HuH-7.5 (cell line): ENCODE measurements at regions not wholly inside any gene's neighbourhood (a gene's known extent, or its start where the extent isn't known, plus 50 kb on each side); places are given as distances from the start of the nearest gene placed in this dataset.
"Not testable (repeated sequence)": the region's sequence is repeated elsewhere in the genome, so short reads cannot be mapped to it uniquely, and the experiment has no call there.

Source experiments
- DNase-seq: peaks from one replicate; pipeline ENCODE4 v3.0.0; 2011; ENCODE audit warnings: low spot score

DNA sequence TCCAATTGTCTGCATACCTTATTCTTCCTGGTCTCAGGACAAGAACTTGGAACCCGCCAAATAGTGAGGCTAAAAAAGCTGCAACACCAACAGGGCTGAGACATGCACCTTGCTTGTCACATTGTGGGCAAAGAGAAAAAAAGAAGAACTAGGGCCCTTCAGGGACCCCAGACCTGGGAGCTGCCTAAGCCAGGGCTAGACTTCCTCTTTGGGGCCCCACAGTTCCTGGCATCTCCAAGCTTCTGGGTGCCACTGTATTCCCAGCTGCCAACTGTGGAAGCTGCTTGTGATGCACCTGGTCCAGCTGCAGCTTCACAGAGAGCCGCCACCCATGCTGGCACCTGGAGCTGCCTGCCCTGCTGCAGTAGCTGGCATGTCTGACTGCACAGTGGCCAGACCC, 370.6 kb downstream of the CD83 start:
- no peak for DNase-seq

DNA sequence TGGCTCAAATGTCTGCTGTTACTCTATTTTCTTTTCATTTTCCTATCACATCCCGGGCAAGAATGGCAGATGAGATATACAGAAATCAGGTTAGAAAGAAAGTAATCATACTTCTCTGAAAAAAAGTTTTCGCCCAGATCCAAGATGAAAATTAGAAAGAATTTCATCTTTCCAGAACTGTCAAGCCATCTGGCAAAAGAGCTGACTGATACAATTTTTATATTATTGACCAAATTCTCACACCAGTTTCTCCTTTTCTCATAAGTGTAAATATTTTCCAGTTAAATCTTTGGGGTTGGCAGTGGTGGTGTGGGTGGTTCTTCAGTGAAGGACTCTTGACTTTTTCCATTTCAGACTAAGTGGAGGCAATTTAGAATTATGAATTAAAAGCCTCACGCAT, 371.9 kb downstream of the CD83 start:
- no peak for DNase-seq

DNA sequence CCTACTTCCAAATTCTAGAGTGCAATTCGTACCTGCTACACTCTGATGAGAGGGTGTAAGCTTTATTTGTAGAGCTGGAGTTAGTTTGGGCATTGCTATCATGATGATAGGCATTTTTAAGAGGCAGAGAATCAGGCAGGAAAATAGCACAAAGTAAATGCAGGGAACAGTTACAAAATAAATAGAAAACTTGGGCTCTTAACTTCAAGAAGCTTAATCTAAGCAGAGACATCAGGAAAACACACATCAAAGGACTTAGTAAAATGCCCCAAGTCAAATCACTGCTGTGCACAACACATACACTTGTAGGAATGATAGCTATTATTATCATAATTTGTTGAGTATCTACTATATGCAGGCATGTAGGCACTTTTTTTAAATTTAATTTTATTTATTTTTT, 381.2 kb downstream of the CD83 start:
- DNase-seq, result no peak

DNA sequence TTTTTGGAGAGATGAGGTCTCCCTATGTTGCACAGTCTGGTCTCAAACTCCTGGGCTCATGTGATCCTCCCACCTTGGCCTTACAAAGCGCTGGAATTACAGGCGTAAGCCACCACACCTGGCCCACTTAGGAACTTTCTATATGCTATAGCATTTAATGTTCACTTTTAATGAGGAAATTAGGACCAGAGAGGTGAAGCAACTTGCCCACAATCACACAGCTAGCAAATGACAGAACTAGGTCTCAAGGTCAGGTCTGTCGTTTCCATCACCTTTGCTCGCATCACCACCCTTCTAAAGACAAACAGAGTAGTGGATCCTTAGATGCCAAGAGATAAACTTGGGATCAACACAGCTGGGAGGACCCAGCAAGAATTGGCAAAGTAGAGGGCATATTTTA, 381.7 kb downstream of the CD83 start:
- no peak for DNase-seq

DNA sequence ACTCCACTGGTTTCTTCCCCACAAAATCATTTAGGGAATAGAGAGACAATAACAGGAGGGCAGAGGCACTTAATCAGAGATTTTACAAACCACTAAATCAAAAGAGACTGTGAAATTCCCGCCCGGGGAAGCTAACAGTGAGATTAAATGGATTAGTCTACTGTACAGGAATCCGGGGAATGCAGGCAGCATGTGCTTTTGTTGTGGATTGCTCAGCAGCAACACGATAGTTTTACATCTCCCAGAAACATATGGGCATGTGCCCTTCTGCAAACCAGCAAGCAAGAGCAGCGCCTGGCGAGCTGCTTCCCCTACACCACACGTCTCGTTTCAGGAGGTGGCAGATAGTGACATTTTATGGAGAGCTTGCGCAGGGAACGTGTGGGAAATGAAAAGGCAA, 382.3 kb downstream of the CD83 start:
- no peak for DNase-seq

DNA sequence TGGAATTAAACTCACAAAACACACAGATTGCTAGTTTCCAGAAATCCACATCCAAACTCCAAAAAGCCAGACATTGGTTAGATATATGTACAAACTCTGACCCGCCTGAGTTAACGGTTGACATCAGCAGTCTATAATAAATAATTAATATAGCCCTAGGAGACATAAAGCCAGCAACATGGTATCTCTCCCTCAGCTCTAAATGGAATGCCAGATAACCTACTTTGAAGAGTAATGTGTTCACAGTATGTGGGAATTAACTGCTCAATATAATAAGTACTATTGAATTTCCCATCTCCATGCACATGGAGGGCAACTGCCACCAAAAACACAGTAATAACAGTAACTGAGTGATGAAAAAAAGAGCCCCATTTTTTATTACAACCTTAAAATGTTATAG, 383.2 kb downstream of the CD83 start:
- DNase-seq, result no peak

DNA sequence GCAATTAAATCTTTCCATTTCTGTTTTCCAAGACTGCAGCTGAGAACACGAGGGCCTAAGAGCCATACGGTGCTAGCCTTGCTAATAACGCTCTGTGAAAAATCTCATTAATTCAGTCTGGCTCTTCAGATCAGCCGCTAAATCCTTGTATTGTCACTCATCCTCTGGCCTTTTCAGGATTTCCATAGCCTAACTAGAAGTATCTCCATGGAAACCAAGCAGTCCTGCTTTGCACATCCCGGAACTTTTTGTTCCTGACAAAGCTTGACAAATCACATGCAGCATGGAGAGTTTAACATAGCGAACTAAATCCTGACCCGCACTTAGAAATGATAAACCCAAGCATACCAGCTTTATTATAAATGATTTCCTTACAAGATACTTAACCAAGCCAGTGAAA, 383.7 kb downstream of the CD83 start:
- DNase-seq, result no peak

DNA sequence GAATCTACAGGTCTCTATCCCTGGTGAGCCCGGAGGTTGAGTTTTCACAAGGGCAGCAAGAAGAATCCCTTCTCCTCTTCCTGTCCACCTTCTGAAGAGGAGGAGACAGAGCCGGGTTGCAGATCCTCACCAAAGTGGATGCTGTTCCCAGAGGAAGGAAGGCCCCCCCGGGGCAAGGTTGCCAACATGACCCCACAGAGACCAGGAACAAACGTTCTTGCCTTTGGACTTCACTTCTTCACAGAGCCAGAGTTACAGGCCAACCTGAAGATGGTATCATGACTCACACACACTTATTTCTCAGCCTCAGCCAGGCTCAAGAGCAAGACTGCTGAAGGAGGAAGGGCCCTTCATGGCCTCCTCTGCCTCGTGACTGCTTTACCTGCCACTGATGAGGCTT, 384.3 kb downstream of the CD83 start:
- no peak for DNase-seq

DNA sequence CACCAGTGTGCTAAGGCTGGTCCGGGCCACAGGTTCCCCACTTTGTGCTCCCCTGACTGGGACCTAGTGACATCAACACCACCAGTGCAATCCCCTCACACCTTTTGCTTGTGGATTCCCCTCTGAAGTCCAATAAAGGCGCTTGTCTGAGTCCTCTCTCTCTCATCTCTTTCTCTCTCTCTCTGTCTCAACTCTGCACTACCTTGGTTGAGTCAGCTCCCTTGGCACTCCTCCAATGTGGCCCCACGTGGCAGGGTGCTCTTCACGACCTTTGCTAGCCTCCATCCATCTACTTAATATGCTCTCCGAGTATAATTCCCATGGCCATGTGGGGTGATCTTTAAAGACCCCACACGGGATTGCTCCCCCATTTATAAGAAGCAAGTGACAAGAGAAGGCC, 385.0 kb downstream of the CD83 start:
- no peak for DNase-seq

DNA sequence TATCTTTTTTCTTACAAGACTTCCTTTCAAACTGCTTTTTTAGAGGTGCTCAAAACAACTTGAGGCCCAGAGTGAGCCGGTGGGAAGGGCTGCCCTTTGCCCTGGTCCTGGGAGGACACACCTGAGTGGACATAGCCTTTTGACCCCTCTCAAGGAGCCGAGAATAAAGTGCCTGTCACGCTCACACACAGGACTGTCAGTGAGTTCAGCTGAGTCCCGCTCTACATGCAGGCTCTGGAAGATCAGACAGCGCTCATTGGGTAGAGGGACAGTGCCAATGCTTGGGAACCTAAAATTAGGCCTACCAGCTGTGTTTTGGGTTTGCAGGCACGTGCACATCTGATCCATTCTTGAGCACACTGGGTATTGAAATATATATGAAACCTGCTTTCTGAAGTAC, 387.8 kb downstream of the CD83 start:
- DNase-seq, result no peak

DNA sequence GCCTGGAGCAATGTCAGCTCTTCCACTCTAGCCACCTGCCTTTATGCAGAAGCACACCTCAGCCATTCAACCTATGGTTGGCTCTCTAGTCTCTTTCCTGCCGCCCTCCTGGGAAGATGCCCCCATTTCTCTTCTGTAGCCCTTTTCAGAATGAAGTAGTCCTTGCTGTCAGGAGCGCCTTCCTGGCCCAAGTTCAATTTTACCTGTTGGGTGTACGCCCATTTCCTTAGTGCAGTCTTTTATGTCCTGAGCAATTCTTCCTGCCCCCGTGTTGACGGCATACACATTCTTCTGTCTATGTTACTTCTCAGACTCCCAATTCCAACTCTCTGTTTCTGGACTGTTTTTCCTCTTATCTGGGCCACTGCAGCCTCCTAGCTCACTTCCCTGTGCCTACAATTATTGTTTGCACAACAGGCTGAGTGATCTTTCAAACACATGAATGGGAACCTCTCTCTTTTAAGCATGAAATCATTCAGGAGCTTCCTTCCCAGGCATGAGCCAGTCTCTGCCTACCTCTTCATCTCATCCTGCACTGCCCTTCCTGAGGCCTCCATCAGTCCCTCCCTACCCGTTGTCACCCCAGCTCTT, 389.2 kb downstream of the CD83 start:
- no peak for DNase-seq

DNA sequence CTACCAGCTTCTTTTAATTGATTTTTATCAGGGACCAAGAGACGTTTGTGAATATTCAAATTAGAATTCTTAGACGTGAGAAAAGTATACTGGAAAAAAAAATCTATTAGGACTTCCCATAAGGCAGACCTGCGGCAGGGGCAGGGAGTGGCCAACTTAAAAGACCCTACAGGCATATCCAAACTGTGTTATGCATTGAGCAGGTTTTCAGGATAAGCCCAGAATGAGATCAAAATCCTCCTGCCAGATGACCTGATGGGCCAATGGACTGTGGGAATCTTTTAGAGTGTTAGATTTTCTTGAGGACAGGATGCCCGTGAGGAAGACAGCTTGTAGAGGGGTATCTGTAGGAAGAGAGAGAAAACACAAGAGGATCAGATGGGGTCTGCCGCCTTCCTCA, 391.5 kb downstream of the CD83 start:
- DNase-seq, result no peak

DNA sequence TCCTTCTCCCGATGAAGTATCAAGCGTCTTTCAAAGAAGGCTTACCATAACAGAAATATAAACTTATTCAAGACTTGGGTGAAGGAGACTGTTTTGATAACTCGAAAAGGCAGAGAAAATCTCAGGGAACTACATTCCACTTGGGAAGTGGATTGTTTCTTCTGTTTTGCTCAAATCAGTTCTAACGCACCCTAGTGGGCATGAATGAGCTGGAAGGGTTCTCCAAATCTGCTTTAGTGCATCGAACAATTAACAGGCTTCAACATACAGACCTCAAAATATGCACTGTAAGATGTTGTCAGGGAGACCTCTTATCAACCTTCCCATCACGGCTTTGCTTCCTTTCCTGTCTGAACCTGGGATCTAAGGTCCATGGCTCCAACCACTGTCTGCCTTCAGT, 392.5 kb downstream of the CD83 start:
- DNase-seq, result no peak

DNA sequence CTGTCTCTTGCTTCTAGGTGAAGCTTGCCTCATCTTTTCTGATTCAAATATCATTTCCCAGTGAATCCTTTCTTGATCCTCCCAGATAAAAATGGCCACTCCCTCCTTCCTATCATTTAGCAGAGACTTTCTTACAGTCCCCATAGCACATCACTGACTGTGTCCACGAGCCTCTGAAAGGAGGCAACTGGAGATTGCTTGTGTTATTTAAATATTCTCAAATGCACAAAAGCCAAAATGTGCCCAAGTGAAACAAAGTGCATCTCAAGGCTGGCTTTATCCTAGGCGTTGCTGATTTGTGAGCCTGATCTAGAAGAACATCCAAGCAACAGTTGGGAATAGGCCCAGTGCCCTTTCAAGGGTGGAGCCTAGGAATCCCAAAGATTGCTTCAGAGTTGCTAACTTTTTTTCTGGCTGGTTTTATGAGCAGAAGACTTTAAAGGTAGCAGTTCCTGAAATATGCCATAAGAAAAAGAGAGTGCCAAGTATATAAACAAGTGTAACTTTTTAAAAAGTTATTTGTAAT, 393.6 kb downstream of the CD83 start:
- no peak for DNase-seq

DNA sequence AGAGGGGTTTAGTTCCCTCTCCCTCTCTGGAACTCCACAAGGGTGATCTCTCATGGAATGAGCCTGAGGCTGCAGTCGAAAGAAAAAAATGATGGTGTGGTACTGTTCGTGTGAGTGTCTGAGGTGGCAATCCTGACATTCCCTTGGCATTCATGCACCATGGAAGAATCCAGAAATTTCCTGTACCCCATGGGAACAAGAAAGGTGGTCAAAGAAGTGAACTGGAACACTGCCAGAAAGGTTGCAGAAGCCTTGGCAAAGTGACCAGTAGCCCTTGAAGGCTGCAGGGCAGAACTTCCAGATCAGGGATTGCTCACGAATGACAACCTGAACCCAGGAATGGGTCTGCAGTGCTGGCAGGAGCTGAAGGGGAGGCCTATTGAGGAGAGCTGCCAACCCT, 394.7 kb downstream of the CD83 start:
- DNase-seq, result no peak

DNA sequence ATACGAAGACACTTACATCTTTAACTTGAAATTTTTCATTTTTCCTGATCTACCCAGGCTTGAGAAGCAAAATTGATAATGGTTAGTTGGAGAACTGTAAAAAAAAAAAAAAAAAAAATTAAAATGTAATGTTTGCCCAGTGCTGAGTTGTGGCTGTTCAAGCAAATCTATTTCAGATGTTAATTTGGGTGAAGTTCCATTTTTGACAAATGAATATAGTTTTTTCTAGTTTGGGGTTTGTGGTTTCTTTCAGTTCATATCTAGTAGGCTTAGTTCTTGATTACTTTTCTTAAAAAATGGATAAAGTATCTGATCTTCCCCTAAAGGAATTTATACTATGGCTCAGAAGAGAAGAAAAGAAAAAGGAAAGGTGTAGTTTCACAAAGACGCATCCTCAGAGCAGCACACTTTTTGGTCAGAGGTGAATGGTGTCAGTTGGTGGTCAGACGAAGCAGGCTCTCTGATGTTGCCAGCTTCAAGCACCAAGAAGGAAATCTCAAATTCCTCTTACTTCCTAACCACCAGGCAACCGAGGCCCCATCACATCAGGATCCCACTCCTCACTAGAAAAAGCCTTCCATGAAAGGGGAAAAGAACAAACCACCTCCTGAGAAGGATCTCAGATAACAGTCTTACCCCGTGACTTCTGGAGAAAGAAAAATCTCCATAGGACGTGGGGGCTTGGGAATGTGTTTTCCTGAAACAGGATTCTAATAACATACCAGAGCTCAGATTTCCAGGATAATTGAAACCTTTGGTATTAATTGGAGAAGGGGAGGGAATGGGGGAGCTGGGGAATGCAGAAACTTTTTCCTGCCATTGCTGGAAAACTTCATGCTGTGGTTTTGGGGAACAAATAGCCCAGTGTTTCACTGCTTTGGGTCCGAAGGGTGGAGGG, 396.2 kb downstream of the CD83 start:
- DNase-seq, result no peak

DNA sequence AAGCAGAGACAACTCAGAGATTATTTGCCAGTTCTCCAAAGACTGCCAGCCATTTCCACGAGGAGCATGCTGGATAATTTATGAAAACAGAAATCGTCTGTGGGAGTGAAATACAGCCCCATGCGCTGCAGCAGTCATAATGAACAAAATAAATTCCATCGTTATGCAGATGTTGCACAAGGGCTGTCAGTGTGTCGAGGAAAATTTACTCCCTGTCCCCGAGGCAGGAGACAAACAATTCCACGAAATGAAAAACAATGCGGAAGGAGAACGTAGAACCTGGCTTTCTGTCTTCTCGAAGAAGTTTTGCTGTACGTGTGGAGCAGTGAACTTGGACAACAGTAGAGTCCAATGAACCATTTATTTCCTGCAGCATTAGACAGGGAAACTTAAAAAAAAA, 399.4 kb downstream of the CD83 start:
- no peak for DNase-seq

DNA sequence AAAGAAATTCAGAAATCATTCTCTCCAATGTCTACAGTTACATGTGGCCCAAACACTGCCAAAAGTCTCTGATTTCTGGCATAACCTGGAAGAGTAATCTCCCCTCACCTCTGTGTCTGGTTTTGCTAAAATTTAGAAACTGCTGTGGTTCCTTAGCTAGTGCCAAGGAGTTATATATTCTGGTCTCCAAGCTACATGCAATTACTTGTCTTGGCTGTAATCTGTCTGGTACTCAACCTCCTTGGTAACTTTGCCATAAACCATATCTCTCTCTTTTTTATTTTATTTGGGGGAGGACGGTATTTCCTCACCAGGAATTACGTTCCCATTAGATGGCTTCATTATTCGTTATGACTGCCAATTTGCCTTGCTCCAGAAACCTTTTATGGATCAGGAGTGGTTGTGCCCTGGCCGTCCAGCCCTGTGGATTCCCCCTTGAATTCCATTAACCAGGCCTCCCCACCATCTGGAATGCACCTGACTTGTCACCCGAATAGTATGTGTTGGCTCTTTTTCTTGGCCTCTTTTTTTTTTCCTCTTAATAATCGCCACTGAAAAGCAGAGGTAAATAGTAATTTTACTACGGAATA, 400.0 kb downstream of the CD83 start:
- no peak for DNase-seq

DNA sequence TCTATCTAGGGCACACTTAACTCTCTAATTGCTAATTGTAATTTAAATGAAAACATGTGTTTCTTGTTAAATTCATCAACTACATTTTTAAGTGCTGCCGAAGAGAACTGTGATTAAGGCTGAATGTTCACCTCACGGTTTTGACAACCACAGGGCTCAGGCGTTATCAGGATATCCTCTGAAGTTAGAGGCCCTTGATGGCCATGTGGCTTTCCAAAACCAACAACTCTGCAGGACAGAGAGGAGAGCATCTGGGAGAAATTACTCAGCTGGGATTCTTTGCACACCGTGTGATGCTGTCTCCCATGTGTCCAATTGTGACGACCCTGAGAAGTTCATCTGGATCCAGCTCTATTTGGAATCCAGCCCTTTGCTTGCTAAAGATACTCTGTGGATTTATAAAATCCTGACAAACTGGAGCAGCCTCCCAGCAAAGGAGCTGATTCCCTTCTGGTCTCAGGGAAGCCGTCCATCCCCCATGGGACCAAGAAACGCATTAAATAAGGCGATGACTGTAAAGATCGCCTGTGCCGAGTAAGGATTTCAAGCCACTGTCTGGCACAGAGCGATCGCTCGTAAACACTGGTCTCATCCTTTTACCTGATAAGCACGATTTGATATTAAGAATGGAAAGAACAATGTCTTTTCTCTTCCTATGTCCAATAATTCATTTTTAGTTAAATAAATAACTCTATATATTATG, 401.1 kb downstream of the CD83 start:
- DNase-seq, result no peak

DNA sequence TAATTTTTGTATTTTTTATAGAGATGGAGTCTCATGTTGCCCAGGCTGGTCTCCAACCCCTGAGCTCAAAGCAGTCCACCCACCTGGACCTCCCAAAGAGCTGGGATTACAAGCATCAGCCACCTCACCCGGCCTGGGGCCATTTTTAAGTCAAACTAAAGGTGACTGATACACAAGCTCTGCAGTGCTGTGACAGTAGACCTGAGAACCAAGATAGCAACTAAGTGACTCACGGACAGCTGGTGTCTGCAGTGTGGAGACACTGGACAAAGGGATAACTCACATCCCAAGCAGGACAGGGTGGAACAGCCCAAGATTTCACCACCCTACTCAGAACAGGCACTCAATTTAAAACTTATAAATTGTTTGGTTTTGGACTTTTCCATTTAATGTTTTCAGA, 402.5 kb downstream of the CD83 start:
- DNase-seq, result no peak

DNA sequence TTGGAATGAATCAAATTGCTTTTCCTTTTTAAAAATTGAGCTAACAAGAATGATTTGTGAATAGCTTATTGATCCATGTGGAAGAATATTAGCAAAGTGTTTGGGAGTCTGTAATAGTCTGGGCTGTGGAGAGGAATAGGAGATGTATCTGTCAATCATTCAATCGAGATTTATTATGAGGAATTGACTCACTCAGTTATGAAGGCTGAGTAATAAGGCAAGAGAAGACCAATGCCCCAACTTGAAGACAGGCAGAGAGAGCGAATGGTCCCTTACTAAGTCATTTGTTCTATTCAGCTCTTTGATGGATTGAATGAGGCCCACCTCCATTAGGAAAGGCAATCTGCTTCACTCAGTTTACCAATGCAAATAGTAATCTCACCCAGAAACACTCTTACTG, 403.0 kb downstream of the CD83 start:
- DNase-seq, result no peak

DNA sequence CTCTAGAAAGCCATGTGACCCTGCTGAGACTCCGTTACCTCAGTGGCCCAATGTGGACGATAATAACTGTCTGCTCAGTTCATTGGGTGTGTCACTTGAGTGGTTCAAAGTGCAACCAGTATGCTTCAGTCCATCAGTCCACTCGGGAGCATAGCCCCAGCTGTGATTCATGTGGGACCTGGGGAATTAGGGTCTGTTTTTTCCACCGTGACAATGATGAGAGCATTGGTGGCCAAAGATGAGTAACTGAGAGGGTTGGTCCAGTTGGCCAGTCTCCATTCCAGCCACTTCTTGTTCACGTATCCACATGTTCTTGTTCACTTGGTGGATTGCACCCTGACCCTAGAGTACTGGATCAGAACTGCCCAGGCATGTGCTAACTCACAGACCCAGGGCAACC, 403.6 kb downstream of the CD83 start:
- DNase-seq, result no peak

DNA sequence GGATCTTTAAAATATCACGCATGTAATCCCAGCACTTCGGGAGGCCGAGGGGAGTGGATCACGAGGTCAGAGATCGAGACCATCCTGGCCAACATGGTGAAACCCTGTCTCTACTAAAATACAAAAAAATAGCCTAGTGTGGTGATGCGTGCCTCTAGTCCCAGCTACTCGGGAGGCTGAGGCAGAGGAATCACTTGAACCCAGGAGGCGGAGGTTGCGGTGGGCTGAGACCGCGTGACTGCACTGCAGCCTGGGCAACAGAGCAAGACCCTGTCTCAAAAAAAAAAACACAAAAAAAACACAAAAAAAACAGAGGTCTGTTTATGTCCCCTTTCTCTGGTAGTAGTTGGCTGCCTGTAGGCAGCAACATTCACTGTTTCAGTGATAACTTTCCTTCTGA, 404.3 kb downstream of the CD83 start:
- not testable (repeated sequence) for DNase-seq
